ENCODE measurements at regions not wholly inside any gene's neighbourhood (a gene's known extent, or its start where the extent isn't known, plus 50 kb on each side); places are given as distances from the start of the nearest gene placed in this dataset.

GRCh38 chr2:105655244-105655643 lies 89.5 kb upstream of the NCK2 start:
- no peak for TF ChIP-seq CTCF (IDR thresholded peaks at IDR 0.05; ENCODE audit: borderline replicate concordance, control extremely low read depth, extremely low read depth, insufficient read depth, missing control alignments)
- in situ Hi-C loops (cut with MboI; ENCODE audit: low sequenced_read_pairs, unreplicated experiment): no loop called here
- DNase-seq (ENCODE audit: low spot score): no peak

- no peak for DNase-seq (ENCODE audit: low spot score)
- TF ChIP-seq CTCF (IDR thresholded peaks at IDR 0.05; ENCODE audit: borderline replicate concordance, control extremely low read depth, extremely low read depth, insufficient read depth, missing control alignments): no peak
- in situ Hi-C loops (cut with MboI; ENCODE audit: low sequenced_read_pairs, unreplicated experiment): no loop called here
Measured at GRCh38 chr2:105654474-105655004, 90.2 kb upstream of the NCK2 start.

- in situ Hi-C loops (cut with MboI; ENCODE audit: low sequenced_read_pairs, unreplicated experiment): no loop called here
- TF ChIP-seq CTCF (IDR thresholded peaks at IDR 0.05; ENCODE audit: borderline replicate concordance, control extremely low read depth, extremely low read depth, insufficient read depth, missing control alignments): no peak
- DNase-seq (ENCODE audit: low spot score): no peak
Measured at GRCh38 chr2:105653302-105653701, 91.4 kb upstream of the NCK2 start.

GRCh38 chr2:105652014-105652796 lies 92.5 kb upstream of the NCK2 start:
- in situ Hi-C loops (cut with MboI; ENCODE audit: low sequenced_read_pairs, unreplicated experiment): no loop called here
- no peak for DNase-seq (ENCODE audit: low spot score)
- TF ChIP-seq CTCF (IDR thresholded peaks at IDR 0.05; ENCODE audit: borderline replicate concordance, control extremely low read depth, extremely low read depth, insufficient read depth, missing control alignments): no peak

- in situ Hi-C loops (cut with MboI; ENCODE audit: low sequenced_read_pairs, unreplicated experiment): no loop called here
- TF ChIP-seq CTCF (IDR thresholded peaks at IDR 0.05; ENCODE audit: borderline replicate concordance, control extremely low read depth, extremely low read depth, insufficient read depth, missing control alignments): no peak
- no peak for DNase-seq (ENCODE audit: low spot score)
Measured at GRCh38 chr2:105649534-105649933, 95.2 kb upstream of the NCK2 start.

- no peak for DNase-seq (ENCODE audit: low spot score)
- no peak for TF ChIP-seq CTCF (IDR thresholded peaks at IDR 0.05; ENCODE audit: borderline replicate concordance, control extremely low read depth, extremely low read depth, insufficient read depth, missing control alignments)
- in situ Hi-C loops (cut with MboI; ENCODE audit: low sequenced_read_pairs, unreplicated experiment): no loop called here
Measured at GRCh38 chr2:105647731-105648130, 97.0 kb upstream of the NCK2 start.

Measured in GM13976 (cell line).